Spleen (tissue), 11 donors: ENCODE measurements at regions not wholly inside any gene's neighbourhood (a gene's known extent, or its start where the extent isn't known, plus 50 kb on each side); places are given as distances from the start of the nearest gene placed in this dataset.
"Not testable (repeated sequence)": the region's sequence is repeated elsewhere in the genome, so short reads cannot be mapped to it uniquely, and the experiment has no call there.

Experiments
- DNase-seq: peaks from one replicate; pipeline ENCODE4 v3.0.0-alpha.2; 2020
- H3K27ac ChIP-seq, 8 donors: fragments of 200-600 bp; sonication (generic) in 7 of 8; 1 replicate in 4 of 8; 2 replicates in 4 of 8; pipeline versions ENCODE4 v1.5.0 to v1.8.0; 2016 to 2021; ENCODE audit warnings: inconsistent platforms in 4 of 8, mild to moderate bottlenecking in 4 of 8, moderate library complexity in 1 of 8
- H3K27me3 ChIP-seq, 7 donors: fragments of 200-600 bp; sonication (generic) in 6 of 7; replicated peaks in 1 of 7; 1 replicate in 4 of 7; 2 replicates in 3 of 7; pipeline versions ENCODE4 v1.5.0 to v1.8.0; 2016 to 2021; ENCODE audit warnings: inconsistent platforms in 3 of 7, mild to moderate bottlenecking in 1 of 7
- H3K36me3 ChIP-seq, 6 donors: fragments of 200-600 bp; sonication (generic) in 5 of 6; 1 replicate in 4 of 6; 2 replicates in 2 of 6; pipeline versions ENCODE4 v1.5.0 to v1.8.0; 2016 to 2021; ENCODE audit warnings: inconsistent platforms in 2 of 6
- H3K4me1 ChIP-seq, 6 donors: fragments of 200-600 bp; sonication (generic) in 5 of 6; 1 replicate in 3 of 6; 2 replicates in 3 of 6; pipeline versions ENCODE4 v1.5.0 to v1.8.0; 2016 to 2021; ENCODE audit warnings: inconsistent platforms in 3 of 6
- H3K4me3 ChIP-seq, 8 donors: fragments of 200-600 bp; sonication (generic) in 7 of 8; 1 replicate in 4 of 8; 2 replicates in 4 of 8; pipeline versions ENCODE4 v1.5.0 to v1.8.0; 2016 to 2021; ENCODE audit warnings: inconsistent platforms in 4 of 8, mild to moderate bottlenecking in 4 of 8, moderate library complexity in 2 of 8
- H3K9me3 ChIP-seq, 8 donors: fragments of 200-600 bp; sonication (generic) in 7 of 8; 1 replicate in 4 of 8; 2 replicates in 4 of 8; pipeline versions ENCODE4 v1.5.0 to v1.8.0; 2016 to 2021; ENCODE audit warnings: inconsistent platforms in 4 of 8
- CTCF ChIP-seq, 11 experiments: fragments of 200-600 bp in 7 of 11; fragments of 450-650 bp in 4 of 11; sonication (generic) in 4 of 11; IDR thresholded peaks in 8 of 11; conservative IDR thresholded peaks in 3 of 11; 1 replicate in 7 of 11; 2 replicates in 4 of 11; pipeline versions ENCODE4 v1.4.0 to v1.8.0; 2016 to 2021; ENCODE audit warnings: antibody characterized with exemption in 11 of 11, inconsistent platforms in 4 of 11, mild to moderate bottlenecking in 1 of 11
- POLR2A ChIP-seq, 3 donors: fragments of 450-650 bp; IDR thresholded peaks; one replicate each; pipeline ENCODE4 v1.5.1; 2017; ENCODE audit warnings: antibody characterized with exemption in 3 of 3, mild to moderate bottlenecking in 1 of 3
- POLR2AphosphoS5 ChIP-seq, 3 donors: sonication (generic); formaldehyde crosslinking; IDR thresholded peaks; one replicate each; pipeline ENCODE4 v1.5.1; 2017; ENCODE audit warnings: antibody characterized with exemption in 3 of 3
- WGBS, 5 donors: extraction: QIAGEN DNeasy Blood & Tissue Kit in 3 of 5; methylation state at CpG; one replicate each; pipeline versions ENCODE4 v1.1.5 to v1.1.7; 2013 to 2018; 5-methylcytosine and 5-hydroxymethylcytosine counted together
- intact Hi-C: fragments of 100-400 bp; cut with DNase I; formaldehyde crosslinking; loops from one replicate; pipeline ENCODE4 v1.15.0; 2023; ENCODE audit warnings: low total_unique reads
- donor health status: healthy with polysubstance abuse.
- donor health status: DM: no; HTN: no; CAD: no; lungs with moderate emphysema.
- donor health status: DM: no; HTN: no; CAD: no.
- donor health status: Bipolar disorder and iron deficiency.
- donor health status: healthy.
- donor health status: DM: no; HTN: no; CAD: no.
- donor health status: DM: yes; HTN: yes; CAD: no.

- H3K27me3 ChIP-seq, result no peaks in the 10 kb centered on the region
- intact Hi-C loops, result no loop called here
- H3K4me1 ChIP-seq, result no peaks in the 10 kb centered on the region
- H3K9me3 ChIP-seq, result peaks cover 0 to 24% (median 14%) of the 10 kb centered on the region in 8 donors
- 23 to 48% (median 30%) methylated on average over 1 of the region's 1 CpG for WGBS, 5 donors
- no peak overlapping the region for H3K27ac ChIP-seq
- H3K4me3 ChIP-seq, result no peak overlapping the region
- TF ChIP-seq CTCF (IDR thresholded peaks at IDR 0.05 in 8 of 11, conservative IDR thresholded peaks at IDR 0.05 in 3 of 11) (no peak), POLR2A (IDR thresholded peaks at IDR 0.05) (no peak), POLR2AphosphoS5 (IDR thresholded peaks at IDR 0.05) (no peak)
- DNase-seq, result no peak
- no peaks in the 10 kb centered on the region for H3K36me3 ChIP-seq
Measured at GRCh38 chr1:111052246-111052645, 87.6 kb downstream of the DRAM2 start.

- peaks cover 0 to 19% (median 12%) of the 10 kb centered on the region in 8 donors for H3K9me3 ChIP-seq
- H3K36me3 ChIP-seq, intact Hi-C loops, H3K27ac ChIP-seq, H3K4me1 ChIP-seq, DNase-seq, H3K27me3 ChIP-seq, H3K4me3 ChIP-seq: not testable (repeated sequence)
- WGBS, 5 donors, result 89 to 97% (median 93%) methylated on average over 1 of the region's 1 CpG
Measured at GRCh38 chr1:111048253-111048652, 84.5 kb upstream of the LRIF1 start.

DNA sequence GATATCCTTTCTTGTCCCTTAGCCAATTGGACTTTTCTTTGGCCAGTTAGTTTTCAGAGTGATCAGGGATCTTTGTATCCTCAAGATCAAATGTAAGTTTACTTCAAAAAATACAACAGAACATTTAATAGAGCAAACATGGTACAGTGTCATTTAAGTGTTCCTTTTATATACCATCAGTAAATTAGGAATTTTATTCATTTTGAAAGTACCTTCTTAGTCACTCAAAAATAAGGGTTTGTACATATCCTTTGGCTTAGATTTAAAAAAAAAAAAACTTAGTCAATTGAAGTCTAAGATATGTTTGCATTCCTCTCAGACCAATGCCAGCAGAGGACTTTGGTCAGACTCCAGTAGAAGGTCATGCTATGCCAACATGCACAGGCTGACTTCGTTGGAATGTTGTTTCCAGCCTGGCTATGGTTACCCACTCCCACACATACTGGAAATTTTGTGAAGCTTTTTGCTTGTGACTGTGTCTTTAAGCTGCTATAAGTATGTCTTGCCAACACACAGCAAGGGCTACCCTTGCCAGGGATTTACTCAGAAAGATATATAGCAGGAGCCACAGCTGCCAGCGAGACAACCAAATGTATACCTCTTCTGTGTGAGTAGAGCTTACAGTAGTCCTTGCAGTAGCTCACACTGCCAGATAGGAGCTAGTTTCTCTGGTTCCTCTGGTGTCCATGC, 81.5 kb upstream of the LRIF1 start:
- WGBS, 5 donors, result 51 to 71% (median 58%) methylated on average over 2 of the region's 2 CpGs
- Histone ChIP-seq H3K4me1 (no peaks in the 10 kb centered on the region), H3K36me3 (no peaks in the 10 kb centered on the region), H3K27me3 (peaks cover 0 to 6% (median 0%) of the 10 kb centered on the region in 7 donors), H3K9me3 (peaks cover 0 to 19% (median 12%) of the 10 kb centered on the region in 8 donors), H3K4me3 (no peak overlapping the region), H3K27ac (no peak overlapping the region)
- DNase-seq, result no peak
- intact Hi-C loops, result no loop called here
- TF ChIP-seq POLR2A (IDR thresholded peaks at IDR 0.05), result no peak
- TF ChIP-seq POLR2AphosphoS5 (IDR thresholded peaks at IDR 0.05), result no peak
- no peak for TF ChIP-seq CTCF (IDR thresholded peaks at IDR 0.05 in 8 of 11, conservative IDR thresholded peaks at IDR 0.05 in 3 of 11)

- Histone ChIP-seq H3K36me3 (no peaks in the 10 kb centered on the region), H3K4me1 (peaks cover 0 to 10% (median 2%) of the 10 kb centered on the region in 6 donors), H3K27me3 (no peaks in the 10 kb centered on the region), H3K4me3 (no peak overlapping the region), H3K27ac (no peak overlapping the region), H3K9me3 (peaks cover 0 to 16% (median 4%) of the 10 kb centered on the region in 8 donors)
- TF ChIP-seq CTCF (IDR thresholded peaks at IDR 0.05 in 8 of 11, conservative IDR thresholded peaks at IDR 0.05 in 3 of 11), result peak; percentile 71 to 93 (median 88)
- no peak for TF ChIP-seq POLR2AphosphoS5 (IDR thresholded peaks at IDR 0.05)
- TF ChIP-seq POLR2A (IDR thresholded peaks at IDR 0.05), result no peak
- intact Hi-C loops, result no loop called here
- DNase-seq, result no peak
- WGBS, 5 donors, result 22 to 33% (median 28%) methylated on average over 9 of the region's 9 CpGs
Measured at GRCh38 chr1:111032295-111032897, 68.7 kb upstream of the LRIF1 start.
